ENCODE measurements at regions not wholly inside any gene's neighbourhood (a gene's known extent, or its start where the extent isn't known, plus 50 kb on each side); places are given as distances from the start of the nearest gene placed in this dataset.

- TF ChIP-seq CTCF (IDR thresholded peaks at IDR 0.05 in 8 of 11, conservative IDR thresholded peaks at IDR 0.05 in 3 of 11) (no peak), POLR2A (IDR thresholded peaks at IDR 0.05) (no peak)
Measured at GRCh38 chrX:121479406-121479805, 432.0 kb downstream of the GLUD2 start.

Measured in spleen (tissue), 7 donors.